ENCODE measurements at regions not wholly inside any gene's neighbourhood (a gene's known extent, or its start where the extent isn't known, plus 50 kb on each side); places are given as distances from the start of the nearest gene placed in this dataset.

GRCh38 chr21:27804515-27804914 is 837.6 kb upstream of the ADAMTS5 start:
- TF ChIP-seq, protein P1, sequence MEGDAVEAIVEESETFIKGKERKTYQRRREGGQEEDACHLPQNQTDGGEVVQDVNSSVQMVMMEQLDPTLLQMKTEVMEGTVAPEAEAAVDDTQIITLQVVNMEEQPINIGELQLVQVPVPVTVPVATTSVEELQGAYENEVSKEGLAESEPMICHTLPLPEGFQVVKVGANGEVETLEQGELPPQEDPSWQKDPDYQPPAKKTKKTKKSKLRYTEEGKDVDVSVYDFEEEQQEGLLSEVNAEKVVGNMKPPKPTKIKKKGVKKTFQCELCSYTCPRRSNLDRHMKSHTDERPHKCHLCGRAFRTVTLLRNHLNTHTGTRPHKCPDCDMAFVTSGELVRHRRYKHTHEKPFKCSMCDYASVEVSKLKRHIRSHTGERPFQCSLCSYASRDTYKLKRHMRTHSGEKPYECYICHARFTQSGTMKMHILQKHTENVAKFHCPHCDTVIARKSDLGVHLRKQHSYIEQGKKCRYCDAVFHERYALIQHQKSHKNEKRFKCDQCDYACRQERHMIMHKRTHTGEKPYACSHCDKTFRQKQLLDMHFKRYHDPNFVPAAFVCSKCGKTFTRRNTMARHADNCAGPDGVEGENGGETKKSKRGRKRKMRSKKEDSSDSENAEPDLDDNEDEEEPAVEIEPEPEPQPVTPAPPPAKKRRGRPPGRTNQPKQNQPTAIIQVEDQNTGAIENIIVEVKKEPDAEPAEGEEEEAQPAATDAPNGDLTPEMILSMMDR (IDR thresholded peaks at IDR 0.05): no peak
- TF ChIP-seq POLR2A (IDR thresholded peaks at IDR 0.05): no peak

Data from vagina (tissue), 2 donors.